ENCODE measurements at regions not wholly inside any gene's neighbourhood (a gene's known extent, or its start where the extent isn't known, plus 50 kb on each side); places are given as distances from the start of the nearest gene placed in this dataset.

DNA sequence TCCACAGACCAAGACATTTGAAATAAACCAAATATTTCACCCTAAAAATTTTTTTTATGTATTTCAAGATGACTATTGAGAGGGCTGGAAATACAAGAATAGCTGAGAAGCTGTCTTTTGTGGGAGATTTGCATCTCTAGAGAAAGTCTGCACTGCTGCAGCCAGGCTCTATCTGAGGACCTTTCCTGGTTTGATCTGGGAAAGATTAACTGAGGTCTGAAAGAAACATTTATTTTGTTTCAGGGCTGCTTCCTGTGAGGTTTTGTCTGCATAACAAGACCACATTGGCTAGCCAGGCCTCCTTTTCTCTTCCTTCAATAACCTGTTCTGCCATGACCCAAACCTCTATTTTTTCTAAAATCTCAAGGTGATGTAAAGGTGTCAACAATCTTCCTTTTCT, 117.5 kb upstream of the ARHGEF26 start:
- H3K4me3 Mint-ChIP-seq, result no peak overlapping the region
- no peak for DNase-seq
- no peaks in the 10 kb centered on the region for H3K36me3 Mint-ChIP-seq
- H3K9me3 Mint-ChIP-seq, result peaks cover 0 to 4% (median 0%) of the 10 kb centered on the region in 9 donors
- H3K4me1 Mint-ChIP-seq, result no peaks in the 10 kb centered on the region
- no peak for ATAC-seq
- peaks cover 0 to 8% (median 2%) of the 10 kb centered on the region in 5 donors for H3K27me3 Mint-ChIP-seq
- no peak overlapping the region for H3K27ac Mint-ChIP-seq
- POLR2A ChIA-PET, result no interaction called here

GRCh38 chr3:154011036-154011435, 110.2 kb upstream of the ARHGEF26 start:
- H3K9me3 Mint-ChIP-seq, result no peaks in the 10 kb centered on the region
- POLR2A ChIA-PET, result no interaction called here
- ATAC-seq (no peak), DNase-seq (no peak)
- no peak overlapping the region for H3K4me3 Mint-ChIP-seq
- H3K36me3 Mint-ChIP-seq, result no peaks in the 10 kb centered on the region
- H3K4me1 Mint-ChIP-seq, result no peaks in the 10 kb centered on the region
- H3K27ac Mint-ChIP-seq, result no peak overlapping the region
- peaks cover 0 to 2% (median 0%) of the 10 kb centered on the region in 5 donors for H3K27me3 Mint-ChIP-seq

- Mint-ChIP-seq H3K9me3 (no peaks in the 10 kb centered on the region), H3K36me3 (no peaks in the 10 kb centered on the region), H3K4me3 (no peak overlapping the region), H3K27ac (no peak overlapping the region), H3K4me1 (no peaks in the 10 kb centered on the region), H3K27me3 (peaks cover 0 to 11% (median 0%) of the 10 kb centered on the region in 5 donors)
- DNase-seq (no peak), ATAC-seq (no peak)
- POLR2A ChIA-PET, result no interaction called here
Observed at GRCh38 chr3:154013736-154014135, 107.5 kb upstream of the ARHGEF26 start.

DNA sequence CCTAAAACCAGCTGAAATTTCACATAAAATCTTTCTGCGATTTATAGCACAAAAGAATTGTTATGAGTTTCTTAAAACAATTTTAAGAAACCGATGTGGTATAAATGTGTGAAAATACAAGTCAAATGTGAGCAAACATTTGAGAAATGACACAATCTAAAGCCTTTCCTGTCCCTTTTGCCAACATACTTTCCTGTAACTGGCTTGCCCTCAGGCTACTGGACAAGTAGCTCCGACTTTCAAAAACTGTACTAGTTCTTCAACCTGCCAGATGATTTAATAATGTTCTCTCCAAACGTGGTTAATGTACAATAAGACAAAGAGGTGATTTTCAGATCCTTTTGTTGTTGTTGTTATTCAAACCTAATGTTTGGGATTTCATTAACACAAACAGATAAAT, 105.9 kb upstream of the ARHGEF26 start:
- no peaks in the 10 kb centered on the region for H3K9me3 Mint-ChIP-seq
- H3K36me3 Mint-ChIP-seq, result no peaks in the 10 kb centered on the region
- POLR2A ChIA-PET, result no interaction called here
- peaks cover 0 to 16% (median 0%) of the 10 kb centered on the region in 5 donors for H3K27me3 Mint-ChIP-seq
- H3K27ac Mint-ChIP-seq, result no peak overlapping the region
- no peak overlapping the region for H3K4me3 Mint-ChIP-seq
- ATAC-seq, result no peak
- no peaks in the 10 kb centered on the region for H3K4me1 Mint-ChIP-seq
- DNase-seq, result no peak

DNA sequence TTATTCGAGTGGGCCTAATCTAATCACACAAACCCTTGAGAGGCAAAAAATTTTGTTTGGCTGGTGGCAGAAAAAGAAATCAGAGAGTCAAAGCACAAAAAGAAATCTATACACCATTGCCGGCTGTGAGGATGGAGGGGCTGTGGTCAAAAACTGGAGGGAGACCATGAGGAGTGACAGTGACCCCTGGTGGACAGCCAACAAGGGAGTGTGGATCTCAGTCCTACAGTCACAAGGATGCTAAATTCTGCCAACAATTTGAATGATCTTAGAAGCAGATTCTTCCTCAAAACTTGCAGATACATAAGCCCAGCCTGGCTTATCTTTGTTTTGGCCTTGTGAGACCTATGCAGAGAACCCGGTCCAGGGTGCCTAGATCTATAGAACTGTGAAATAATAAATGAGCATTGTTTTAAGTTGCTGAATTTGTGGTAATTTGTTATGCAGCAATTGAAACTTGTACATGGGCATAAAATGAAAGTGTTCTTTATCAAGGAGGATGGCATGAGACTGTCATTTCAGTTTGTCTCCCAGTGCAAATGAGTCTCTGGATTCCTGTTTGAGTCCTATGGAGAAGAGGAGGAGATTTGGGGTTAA, 103.0 kb upstream of the ARHGEF26 start:
- no peak overlapping the region for H3K27ac Mint-ChIP-seq
- ATAC-seq, result no peak

DNA sequence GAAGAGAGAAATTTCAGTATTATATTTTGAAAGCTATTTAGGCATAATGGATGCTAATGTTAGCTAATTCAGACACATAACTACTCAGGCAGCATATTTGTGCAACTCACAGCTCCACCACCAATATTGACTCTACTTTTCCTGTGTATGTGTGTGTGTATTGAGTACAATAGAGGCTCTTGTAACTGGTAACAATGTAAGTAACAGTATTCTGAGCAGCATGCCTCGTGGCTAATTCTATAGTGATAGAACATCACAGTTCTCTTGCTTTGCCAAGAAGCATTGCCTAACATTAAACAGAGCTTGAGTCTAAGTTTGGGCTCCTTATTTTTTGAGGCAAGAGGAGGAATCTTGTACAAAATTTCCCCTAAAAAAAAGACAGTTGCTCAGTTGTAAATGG, 98.6 kb upstream of the ARHGEF26 start:
- H3K4me3 Mint-ChIP-seq, result no peak overlapping the region
- H3K4me1 Mint-ChIP-seq, result no peaks in the 10 kb centered on the region
- POLR2A ChIA-PET, result no interaction called here
- ATAC-seq, result no peak
- no peak for DNase-seq
- H3K27me3 Mint-ChIP-seq, result peaks cover 0 to 20% (median 2%) of the 10 kb centered on the region in 5 donors
- H3K36me3 Mint-ChIP-seq, result no peaks in the 10 kb centered on the region
- no peak overlapping the region for H3K27ac Mint-ChIP-seq
- H3K9me3 Mint-ChIP-seq, result no peaks in the 10 kb centered on the region

More for the DNA sequence above, 103.0 kb upstream of the ARHGEF26 start:
- peaks cover 0 to 21% (median 2%) of the 10 kb centered on the region in 5 donors for H3K27me3 Mint-ChIP-seq
- DNase-seq, result peak in 6 of 10 donors; percentile 12 to 60 (median 24)
- no peaks in the 10 kb centered on the region for H3K9me3 Mint-ChIP-seq
- H3K4me1 Mint-ChIP-seq, result no peaks in the 10 kb centered on the region
- no peak overlapping the region for H3K4me3 Mint-ChIP-seq
- no peaks in the 10 kb centered on the region for H3K36me3 Mint-ChIP-seq
- POLR2A ChIA-PET, result no interaction called here

- Mint-ChIP-seq H3K9me3 (no peaks in the 10 kb centered on the region), H3K27ac (no peak overlapping the region), H3K27me3 (peaks cover 0 to 15% (median 2%) of the 10 kb centered on the region in 5 donors), H3K4me1 (no peaks in the 10 kb centered on the region), H3K4me3 (no peak overlapping the region), H3K36me3 (no peaks in the 10 kb centered on the region)
- no peak for DNase-seq
- POLR2A ChIA-PET, result no interaction called here
- no peak for ATAC-seq
Observed at GRCh38 chr3:154023148-154023547, 98.0 kb upstream of the ARHGEF26 start.

GRCh38 chr3:154025007-154025406, 96.2 kb upstream of the ARHGEF26 start:
- Mint-ChIP-seq H3K9me3 (no peaks in the 10 kb centered on the region), H3K27ac (no peak overlapping the region), H3K27me3 (peaks cover 0 to 11% (median 2%) of the 10 kb centered on the region in 5 donors), H3K4me3 (no peak overlapping the region), H3K36me3 (no peaks in the 10 kb centered on the region), H3K4me1 (no peaks in the 10 kb centered on the region)
- POLR2A ChIA-PET, result no interaction called here
- DNase-seq (no peak), ATAC-seq (no peak)

GRCh38 chr3:154029926-154030325, 91.3 kb upstream of the ARHGEF26 start:
- Mint-ChIP-seq H3K4me1 (no peaks in the 10 kb centered on the region), H3K27me3 (peaks cover 0 to 13% (median 0%) of the 10 kb centered on the region in 5 donors)

DNA sequence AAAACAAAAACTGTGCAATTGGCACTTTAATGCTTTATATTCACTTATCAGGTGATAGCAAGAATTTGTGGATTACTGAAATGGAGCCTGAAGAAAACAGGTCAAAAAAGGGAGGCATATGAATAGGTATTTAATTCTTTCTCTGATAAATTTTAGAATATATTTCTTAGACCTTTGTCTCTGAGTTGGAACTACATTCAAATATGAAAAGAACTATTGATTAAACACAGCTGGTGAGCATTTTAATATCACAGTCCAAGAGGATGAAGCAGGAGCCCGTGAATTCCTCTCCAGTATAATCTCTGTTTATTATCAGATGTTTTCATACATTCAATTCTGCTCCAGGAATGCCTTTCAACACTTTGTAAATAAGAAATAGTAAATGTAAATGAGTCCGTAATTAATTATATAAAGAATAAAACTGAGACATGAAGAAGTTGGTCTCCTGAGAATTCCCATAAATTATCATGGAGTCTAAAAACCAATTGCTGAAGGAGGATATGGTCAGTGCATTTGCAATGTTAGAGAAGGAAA, 86.3 kb upstream of the ARHGEF26 start:
- H3K9me3 Mint-ChIP-seq, result peaks cover 0 to 10% (median 0%) of the 10 kb centered on the region in 9 donors
- ATAC-seq, result no peak

More at GRCh38 chr3:154029926-154030325, 91.3 kb upstream of the ARHGEF26 start:
- no peaks in the 10 kb centered on the region for H3K9me3 Mint-ChIP-seq
- H3K4me3 Mint-ChIP-seq, result no peak overlapping the region
- no peaks in the 10 kb centered on the region for H3K36me3 Mint-ChIP-seq
- no peak overlapping the region for H3K27ac Mint-ChIP-seq
- ATAC-seq (no peak), DNase-seq (no peak)
- POLR2A ChIA-PET, result no interaction called here

DNA sequence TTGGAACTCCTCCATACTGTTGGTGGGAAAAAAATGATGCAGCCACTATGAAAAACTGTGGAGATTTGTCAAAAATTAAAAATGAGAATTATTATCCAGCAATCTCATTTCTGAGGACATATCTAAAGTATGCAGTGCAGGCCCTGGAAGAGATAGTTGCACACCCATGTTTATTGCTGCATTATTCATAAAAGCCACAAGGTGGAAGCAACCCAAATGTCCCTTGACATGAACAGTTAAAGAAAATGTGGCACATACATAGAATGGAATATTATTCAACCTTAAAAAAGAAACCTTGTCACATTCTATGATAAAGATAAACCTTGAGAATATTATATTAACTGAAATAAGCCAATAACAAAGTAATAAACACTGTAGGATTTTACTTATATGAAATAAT, 80.9 kb upstream of the ARHGEF26 start:
- no peak overlapping the region for H3K4me3 Mint-ChIP-seq
- ATAC-seq (no peak), DNase-seq (no peak)
- POLR2A ChIA-PET, result no interaction called here
- H3K4me1 Mint-ChIP-seq, result no peaks in the 10 kb centered on the region
- H3K9me3 Mint-ChIP-seq, result peaks cover 0 to 10% (median 0%) of the 10 kb centered on the region in 9 donors
- H3K27me3 Mint-ChIP-seq, result peaks cover 0 to 2% (median 0%) of the 10 kb centered on the region in 5 donors
- no peak overlapping the region for H3K27ac Mint-ChIP-seq
- no peaks in the 10 kb centered on the region for H3K36me3 Mint-ChIP-seq

More for the DNA sequence above, 86.3 kb upstream of the ARHGEF26 start:
- no peaks in the 10 kb centered on the region for H3K36me3 Mint-ChIP-seq
- POLR2A ChIA-PET, result no interaction called here
- H3K4me3 Mint-ChIP-seq, result no peak overlapping the region
- H3K27me3 Mint-ChIP-seq, result peaks cover 0 to 9% (median 0%) of the 10 kb centered on the region in 5 donors
- DNase-seq, result no peak
- H3K4me1 Mint-ChIP-seq, result no peaks in the 10 kb centered on the region
- no peak overlapping the region for H3K27ac Mint-ChIP-seq

DNA sequence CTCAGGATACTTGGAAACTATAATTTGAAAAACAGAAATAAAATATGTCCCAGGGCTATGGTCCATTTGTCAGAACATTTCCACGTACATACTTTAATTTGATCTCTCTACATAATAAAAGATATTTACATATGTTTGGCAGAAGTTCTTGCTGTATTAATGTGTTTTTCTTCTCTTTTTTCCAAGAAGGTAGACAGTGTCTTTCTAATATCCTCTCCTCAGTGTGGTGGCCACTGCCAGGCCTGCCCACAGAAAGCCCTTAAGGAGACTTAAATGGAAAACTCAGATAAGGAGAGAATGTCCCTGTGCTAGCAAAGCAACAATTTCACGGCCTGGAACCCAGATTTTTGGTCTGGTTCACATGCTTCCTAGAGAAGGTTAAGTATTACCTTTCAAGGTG, 76.5 kb upstream of the ARHGEF26 start:
- Mint-ChIP-seq H3K36me3 (no peaks in the 10 kb centered on the region), H3K9me3 (no peaks in the 10 kb centered on the region), H3K4me3 (no peak overlapping the region), H3K4me1 (no peaks in the 10 kb centered on the region), H3K27me3 (peaks cover 0 to 8% (median 5%) of the 10 kb centered on the region in 5 donors), H3K27ac (no peak overlapping the region)
- DNase-seq (no peak), ATAC-seq (no peak)
- POLR2A ChIA-PET, result no interaction called here

DNA sequence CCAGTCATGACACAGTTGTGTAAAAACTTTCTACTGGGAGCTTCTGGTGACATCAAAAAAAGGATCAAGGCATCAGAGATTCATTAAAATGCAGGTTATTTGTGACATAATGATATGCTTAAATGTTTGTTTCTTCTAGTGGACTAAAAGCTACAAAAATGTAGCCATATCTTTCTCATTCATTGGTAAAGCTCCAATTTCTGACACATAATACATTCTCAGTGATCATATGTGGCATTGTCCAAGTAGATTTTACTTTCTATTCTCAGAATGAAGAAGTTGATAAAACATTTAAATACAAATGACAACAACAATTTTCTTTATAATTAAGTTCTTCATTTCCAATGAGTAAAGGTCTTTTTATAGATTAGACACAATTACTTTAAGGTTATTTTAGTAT, 71.0 kb upstream of the ARHGEF26 start:
- Mint-ChIP-seq H3K4me3 (no peak overlapping the region), H3K36me3 (no peaks in the 10 kb centered on the region), H3K4me1 (no peaks in the 10 kb centered on the region), H3K27ac (no peak overlapping the region), H3K9me3 (no peaks in the 10 kb centered on the region), H3K27me3 (peaks cover 5 to 23% (median 8%) of the 10 kb centered on the region in 5 donors)
- DNase-seq (no peak), ATAC-seq (no peak)
- POLR2A ChIA-PET, result no interaction called here

DNA sequence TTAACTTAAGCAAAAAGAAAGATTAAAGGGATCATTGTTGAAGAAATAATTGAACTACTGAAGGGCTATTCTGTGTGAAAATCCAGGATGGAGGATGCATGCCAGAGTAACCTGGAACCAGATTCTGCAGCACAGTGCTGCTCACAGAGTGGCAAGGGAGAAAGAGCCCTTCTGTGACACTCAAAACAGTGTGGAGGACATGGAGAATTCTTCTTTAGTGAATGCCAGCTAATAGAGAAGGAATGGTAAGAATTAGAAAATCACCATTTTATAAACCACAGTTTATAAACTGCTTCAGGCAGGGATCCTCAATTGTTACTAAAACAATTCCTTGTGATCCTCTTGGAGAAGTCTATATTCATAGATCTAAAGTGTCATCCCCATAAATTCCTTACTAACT, 70.4 kb upstream of the ARHGEF26 start:
- no peak for ATAC-seq
- no peak for DNase-seq
- H3K4me1 Mint-ChIP-seq, result no peaks in the 10 kb centered on the region
- no peaks in the 10 kb centered on the region for H3K36me3 Mint-ChIP-seq
- H3K27ac Mint-ChIP-seq, result no peak overlapping the region
- no peak overlapping the region for H3K4me3 Mint-ChIP-seq
- POLR2A ChIA-PET, result no interaction called here
- peaks cover 4 to 23% (median 8%) of the 10 kb centered on the region in 5 donors for H3K27me3 Mint-ChIP-seq
- H3K9me3 Mint-ChIP-seq, result no peaks in the 10 kb centered on the region
